ENCODE measurements at regions not wholly inside any gene's neighbourhood (a gene's known extent, or its start where the extent isn't known, plus 50 kb on each side); places are given as distances from the start of the nearest gene placed in this dataset.

- Histone ChIP-seq H3K79me2 (ENCODE audit: insufficient read depth, low read length) (no peaks in the 10 kb centered on the region), H2AFZ (ENCODE audit: low read depth, low read length) (no peak overlapping the region), H3K4me2 (ENCODE audit: low read length) (no peak overlapping the region), H3K36me3 (ENCODE audit: insufficient read depth, low read length) (no peaks in the 10 kb centered on the region), H3K27me3 (ENCODE audit: insufficient read depth, low read length) (no peaks in the 10 kb centered on the region), H3K9me3 (ENCODE audit: insufficient read depth, low read depth, low read length) (peaks cover 7% of the 10 kb centered on the region), H3K27ac (ENCODE audit: low read depth, low read length) (no peak overlapping the region), H3K4me3 (ENCODE audit: insufficient read depth, low read depth, low read length) (no peak overlapping the region), H4K20me1 (ENCODE audit: insufficient read depth, low read length) (no peaks in the 10 kb centered on the region), H3K4me1 (ENCODE audit: insufficient read depth, low read length) (no peaks in the 10 kb centered on the region), H3K9ac (ENCODE audit: low read length) (no peak overlapping the region)
- no peak overlapping the region for H3K27ac Mint-ChIP-seq (ENCODE audit: unreplicated experiment)
- no peak for DNase-seq (ENCODE audit: low read depth)
- H3K27me3 Mint-ChIP-seq (ENCODE audit: low read depth, unreplicated experiment) = peaks cover 10% of the 10 kb centered on the region
- no peaks in the 10 kb centered on the region for H3K9me3 Mint-ChIP-seq (ENCODE audit: unreplicated experiment)
- FAIRE-seq = no peak
- H3K4me3 Mint-ChIP-seq (ENCODE audit: unreplicated experiment) = no peak overlapping the region
- H3K4me1 Mint-ChIP-seq (ENCODE audit: low read depth, unreplicated experiment) = no peaks in the 10 kb centered on the region
- TF ChIP-seq CTCF (IDR thresholded peaks at IDR 0.05; ENCODE audit: insufficient read depth, low read depth, low read length) = no peak
- TF ChIP-seq EZH2 (IDR thresholded peaks at IDR 0.05; ENCODE audit: insufficient read depth, low read length) = no peak
- H3K36me3 Mint-ChIP-seq (ENCODE audit: low read depth, unreplicated experiment) = no peaks in the 10 kb centered on the region
Observed at GRCh38 chr20:20992686-20993360, 113.3 kb downstream of the LINC00237 start.

GRCh38 chr20:20992277-20992676 lies 113.9 kb downstream of the LINC00237 start:
- Histone ChIP-seq H3K9me3 (ENCODE audit: insufficient read depth, low read depth, low read length) (peaks cover 7% of the 10 kb centered on the region), H3K4me2 (ENCODE audit: low read length) (no peak overlapping the region), H3K9ac (ENCODE audit: low read length) (no peak overlapping the region), H3K4me3 (ENCODE audit: insufficient read depth, low read depth, low read length) (no peak overlapping the region), H3K27ac (ENCODE audit: low read depth, low read length) (no peak overlapping the region), H3K79me2 (ENCODE audit: insufficient read depth, low read length) (no peaks in the 10 kb centered on the region), H3K27me3 (ENCODE audit: insufficient read depth, low read length) (no peaks in the 10 kb centered on the region), H3K36me3 (ENCODE audit: insufficient read depth, low read length) (no peaks in the 10 kb centered on the region), H4K20me1 (ENCODE audit: insufficient read depth, low read length) (no peaks in the 10 kb centered on the region), H3K4me1 (ENCODE audit: insufficient read depth, low read length) (no peaks in the 10 kb centered on the region), H2AFZ (ENCODE audit: low read depth, low read length) (no peak overlapping the region)
- no peaks in the 10 kb centered on the region for H3K9me3 Mint-ChIP-seq (ENCODE audit: unreplicated experiment)
- FAIRE-seq (no peak), DNase-seq (ENCODE audit: low read depth) (no peak)
- H3K4me3 Mint-ChIP-seq (ENCODE audit: unreplicated experiment) = no peak overlapping the region
- H3K36me3 Mint-ChIP-seq (ENCODE audit: low read depth, unreplicated experiment) = no peaks in the 10 kb centered on the region
- no peak overlapping the region for H3K27ac Mint-ChIP-seq (ENCODE audit: unreplicated experiment)
- no peaks in the 10 kb centered on the region for H3K4me1 Mint-ChIP-seq (ENCODE audit: low read depth, unreplicated experiment)
- TF ChIP-seq EZH2 (IDR thresholded peaks at IDR 0.05; ENCODE audit: insufficient read depth, low read length) = no peak
- TF ChIP-seq CTCF (IDR thresholded peaks at IDR 0.05; ENCODE audit: insufficient read depth, low read depth, low read length) = no peak
- peaks cover 10% of the 10 kb centered on the region for H3K27me3 Mint-ChIP-seq (ENCODE audit: low read depth, unreplicated experiment)

GRCh38 chr20:20989081-20989480 lies 117.1 kb downstream of the LINC00237 start:
- no peak overlapping the region for H3K27ac Mint-ChIP-seq (ENCODE audit: unreplicated experiment)
- Histone ChIP-seq H3K9me3 (ENCODE audit: insufficient read depth, low read depth, low read length) (peaks cover 7% of the 10 kb centered on the region), H3K4me1 (ENCODE audit: insufficient read depth, low read length) (no peaks in the 10 kb centered on the region), H3K4me3 (ENCODE audit: insufficient read depth, low read depth, low read length) (no peak overlapping the region), H3K27ac (ENCODE audit: low read depth, low read length) (no peak overlapping the region), H3K9ac (ENCODE audit: low read length) (no peak overlapping the region), H3K27me3 (ENCODE audit: insufficient read depth, low read length) (no peaks in the 10 kb centered on the region), H3K4me2 (ENCODE audit: low read length) (no peak overlapping the region), H3K79me2 (ENCODE audit: insufficient read depth, low read length) (no peaks in the 10 kb centered on the region), H4K20me1 (ENCODE audit: insufficient read depth, low read length) (no peaks in the 10 kb centered on the region), H3K36me3 (ENCODE audit: insufficient read depth, low read length) (no peaks in the 10 kb centered on the region), H2AFZ (ENCODE audit: low read depth, low read length) (no peak overlapping the region)
- H3K4me3 Mint-ChIP-seq (ENCODE audit: unreplicated experiment) = no peak overlapping the region
- H3K36me3 Mint-ChIP-seq (ENCODE audit: low read depth, unreplicated experiment) = no peaks in the 10 kb centered on the region
- no peak for FAIRE-seq
- DNase-seq (ENCODE audit: low read depth) = no peak
- TF ChIP-seq CTCF (IDR thresholded peaks at IDR 0.05; ENCODE audit: insufficient read depth, low read depth, low read length) (no peak), EZH2 (IDR thresholded peaks at IDR 0.05; ENCODE audit: insufficient read depth, low read length) (no peak)
- H3K9me3 Mint-ChIP-seq (ENCODE audit: unreplicated experiment) = no peaks in the 10 kb centered on the region
- peaks cover 7% of the 10 kb centered on the region for H3K27me3 Mint-ChIP-seq (ENCODE audit: low read depth, unreplicated experiment)
- no peaks in the 10 kb centered on the region for H3K4me1 Mint-ChIP-seq (ENCODE audit: low read depth, unreplicated experiment)
